HepG2 (cell line): ENCODE measurements at regions not wholly inside any gene's neighbourhood (a gene's known extent, or its start where the extent isn't known, plus 50 kb on each side); places are given as distances from the start of the nearest gene placed in this dataset.

Source experiments
- ATAC-seq: fragments of 200-7000 bp; cut with Tn5 transposase; 3 replicates; pipeline ENCODE4 v1.9.1; 2020; ENCODE audit warnings: mild to moderate bottlenecking, moderate library complexity
- BruUV-seq: library from RNA; stranded (reverse); fragments of 400-500 nt; replicated peaks from 2 replicates; lab custom pipeline; 2021; lab: Mats Ljungman, UMichigan
- CTCF ChIA-PET: fragments of 300-600 bp; formaldehyde crosslinking; extraction: SDS; loops from one replicate; lab custom pipeline; 2021; ENCODE audit warnings: low total read pairs, inconsistent platforms, low intra/inter-chr PET ratio; lab: Yijun Ruan, JAX
- POLR2A ChIA-PET: fragments of 350-600 bp; sonication (Branson Sonifier 250); formaldehyde crosslinking; loops from one replicate; lab custom pipeline; 2020; ENCODE audit warnings: antibody characterized with exemption, inconsistent platforms; lab: Yijun Ruan, JAX
- DNase-seq: peaks from one replicate; pipeline ENCODE4 v3.0.0-alpha.2; 2015; ENCODE audit warnings: low spot score
- FAIRE-seq: peaks from 3 replicates; lab custom pipeline; 2011; peaks lifted over from hg19 to GRCh38; lab: Jason Lieb, UNC
- H2AFZ ChIP-seq: one replicate; pipeline ENCODE4 v1.6.1; 2011; ENCODE audit warnings: low read length, inconsistent platforms
- H3K27ac ChIP-seq: fragments of 300-600 bp; 3 replicates; pipeline ENCODE4 v1.8.0; 2011; ENCODE audit warnings: mixed run types, mild to moderate bottlenecking, mixed read lengths, low read length, inconsistent platforms; ENCODE audit not compliant: insufficient read depth; ENCODE audit errors: extremely low read length
- H3K27me3 ChIP-seq, 2 experiments: fragments of 200-600 bp in 1 of 2; 2 replicates in 1 of 2; 3 replicates in 1 of 2; pipeline versions ENCODE4 v1.6.0 to v1.8.0; 2011; ENCODE audit warnings: low read length in 2 of 2, mild to moderate bottlenecking in 2 of 2, moderate library complexity in 2 of 2, inconsistent platforms in 1 of 2; ENCODE audit not compliant: insufficient read depth in 2 of 2, control insufficient read depth in 1 of 2
- H3K36me3 ChIP-seq, 2 experiments: fragments of 200-600 bp in 1 of 2; replicated peaks in 1 of 2; 2 replicates in 1 of 2; 3 replicates in 1 of 2; pipeline versions ENCODE4 v1.5.1 to v1.8.0; 2011; ENCODE audit warnings: low read length in 2 of 2, inconsistent platforms in 1 of 2; ENCODE audit not compliant: insufficient read depth in 2 of 2, control insufficient read depth in 1 of 2
- H3K4me1 ChIP-seq: 2 replicates; pipeline ENCODE4 v1.5.1; 2012; ENCODE audit warnings: low read length, inconsistent platforms; ENCODE audit not compliant: insufficient read depth
- H3K4me2 ChIP-seq: 2 replicates; pipeline ENCODE4 v1.6.0; 2011; ENCODE audit warnings: low read depth, low read length, inconsistent platforms
- H3K4me3 ChIP-seq, 3 experiments: fragments of 200-600 bp in 1 of 3; sonication (generic), shearing (Covaris generic) in 1 of 3; replicated peaks in 1 of 3; 2 replicates each; pipeline ENCODE4 v1.5.1; 2011 to 2016; ENCODE audit warnings: low read length in 3 of 3, inconsistent platforms in 2 of 3, low read depth in 2 of 3, mild to moderate bottlenecking in 2 of 3, control low read depth in 1 of 3, mixed read lengths in 1 of 3; ENCODE audit not compliant: insufficient read depth in 1 of 3
- H3K79me2 ChIP-seq: one replicate; pipeline ENCODE4 v1.6.1; 2011; ENCODE audit warnings: low read length, inconsistent platforms; ENCODE audit not compliant: insufficient read depth
- H3K9ac ChIP-seq: 2 replicates; pipeline ENCODE4 v1.6.0; 2011; ENCODE audit warnings: mild to moderate bottlenecking, low read depth, low read length, inconsistent platforms; ENCODE audit not compliant: insufficient read depth
- H3K9me3 ChIP-seq: 2 replicates; pipeline ENCODE4 v1.5.1; 2012; ENCODE audit warnings: mild to moderate bottlenecking, low read length
- H4K20me1 ChIP-seq: 2 replicates; pipeline ENCODE4 v1.6.0; 2011; ENCODE audit warnings: inconsistent platforms, mild to moderate bottlenecking, low read length, moderate library complexity; ENCODE audit not compliant: insufficient read depth
- ATF7-NPFF ChIP-seq: sonication (generic); formaldehyde crosslinking; IDR thresholded peaks from 2 replicates; pipeline ENCODE4 v1.8.1; 2023; ENCODE audit warnings: mild to moderate bottlenecking, low read depth, missing genetic modification reagents, moderate library complexity
- CBX1 ChIP-seq: IDR thresholded peaks from one replicate; pipeline ENCODE4 v1.6.1; 2016; ENCODE audit warnings: antibody characterized with exemption, low read depth
- CERS6 ChIP-seq: sonication (generic); formaldehyde crosslinking; IDR thresholded peaks from 2 replicates; pipeline ENCODE4 v1.5.0; 2020; ENCODE audit warnings: missing genetic modification reagents
- GATAD2A ChIP-seq: IDR thresholded peaks from 2 replicates; pipeline ENCODE4 v1.6.1; 2016
- HBP1 ChIP-seq: IDR thresholded peaks from 2 replicates; pipeline ENCODE4 v1.6.1; 2016; ENCODE audit warnings: low read depth, control low read depth
- HMGA1 ChIP-seq: sonication (generic); formaldehyde crosslinking; conservative IDR thresholded peaks from 2 replicates; pipeline ENCODE4 v1.4.0; 2020; ENCODE audit warnings: missing genetic modification reagents
- HMGXB3 ChIP-seq: sonication (generic); formaldehyde crosslinking; IDR thresholded peaks from 2 replicates; pipeline ENCODE4 v1.4.0; 2020; ENCODE audit warnings: missing genetic modification reagents, borderline replicate concordance
- KAT7 ChIP-seq: IDR thresholded peaks from 2 replicates; pipeline ENCODE4 v1.6.1; 2018; ENCODE audit warnings: borderline replicate concordance, missing compliant biosample characterization
- MLXIP ChIP-seq: sonication (generic); formaldehyde crosslinking; IDR thresholded peaks from 2 replicates; pipeline ENCODE4 v1.9.0; 2021; ENCODE audit warnings: missing genetic modification reagents, borderline replicate concordance
- PBX3 ChIP-seq: sonication (generic); formaldehyde crosslinking; IDR thresholded peaks from 2 replicates; pipeline ENCODE4 v1.8.1; 2023; ENCODE audit warnings: missing genetic modification reagents, inconsistent platforms, borderline replicate concordance
- SNRNP70 ChIP-seq: fragments of 200-400 bp; formaldehyde crosslinking; IDR thresholded peaks from 2 replicates; pipeline ENCODE4 v1.6.1; 2017; ENCODE audit warnings: mild to moderate bottlenecking, low read depth, low read length, moderate library complexity
- SRF ChIP-seq: IDR thresholded peaks from 2 replicates; pipeline ENCODE4 v1.6.1; 2011; ENCODE audit warnings: mild to moderate bottlenecking, low read depth, low read length, moderate library complexity
- ZFY ChIP-seq: sonication (generic); formaldehyde crosslinking; IDR thresholded peaks from 2 replicates; pipeline ENCODE4 v1.4.0; 2020; ENCODE audit warnings: missing genetic modification reagents
- ZNF580 ChIP-seq: IDR thresholded peaks from 2 replicates; pipeline ENCODE4 v1.6.1; 2016; ENCODE audit warnings: low read depth, borderline replicate concordance
- ZNF761 ChIP-seq: sonication (generic); formaldehyde crosslinking; conservative IDR thresholded peaks from 2 replicates; pipeline ENCODE4 v1.4.0; 2020; ENCODE audit warnings: mild to moderate bottlenecking, missing genetic modification reagents
- in situ Hi-C: cut with HindIII; loops from 2 replicates; pipeline ENCODE4 v1.10.0; 2017; ENCODE audit warnings: low pct_unique_long_range_greater_than_20kb; ENCODE audit not compliant: extremely low pct_ligation_motif_present
- intact Hi-C: fragments of 100-400 bp; cut with micrococcal nuclease; formaldehyde crosslinking; loops from one replicate; pipeline ENCODE4 v1.10.0; 2022; ENCODE audit not compliant: unreplicated experiment

GRCh38 chr2:144738749-144739148, 218.8 kb upstream of the ZEB2 start:
- Histone ChIP-seq H4K20me1 (no peaks in the 10 kb centered on the region), H3K9ac (no peak overlapping the region), H3K79me2 (no peaks in the 10 kb centered on the region), H3K27me3 (no peaks in the 10 kb centered on the region), H3K4me3 (no peak overlapping the region), H2AFZ (no peak overlapping the region), H3K36me3 (no peaks in the 10 kb centered on the region), H3K4me1 (no peaks in the 10 kb centered on the region), H3K9me3 (peaks cover 45% of the 10 kb centered on the region), H3K27ac (no peak overlapping the region), H3K4me2 (no peak overlapping the region)
- ChIA-PET POLR2A (no interaction called here), CTCF (no interaction called here)
- FAIRE-seq, result no peak
- in situ Hi-C loops, result no loop called here
- no peak for ATAC-seq
- intact Hi-C loops, result no loop called here
- no peak for DNase-seq
- no TSS peak for BruUV-seq
- TF ChIP-seq ATF7-NPFF (no peak), ZNF761 (CRISPR knock-in tag) (no peak), ZNF580 (CRISPR knock-in tag) (no peak), SRF (no peak), ZFY (no peak), HMGA1 (no peak), CERS6 (CRISPR knock-in tag) (no peak), MLXIP (CRISPR knock-in tag) (no peak), GATAD2A (CRISPR knock-in tag) (no peak), CBX1 (no peak), HMGXB3 (CRISPR knock-in tag) (no peak), SNRNP70 (no peak), PBX3 (CRISPR knock-in tag) (no peak), HBP1 (CRISPR knock-in tag) (no peak), KAT7 (CRISPR knock-in tag) (no peak)
